ENCODE measurements at regions not wholly inside any gene's neighbourhood (a gene's known extent, or its start where the extent isn't known, plus 50 kb on each side); places are given as distances from the start of the nearest gene placed in this dataset.

GRCh38 chr5:118236108-118236849 is 752.1 kb downstream of the DTWD2 start:
- TF ChIP-seq, protein P1, sequence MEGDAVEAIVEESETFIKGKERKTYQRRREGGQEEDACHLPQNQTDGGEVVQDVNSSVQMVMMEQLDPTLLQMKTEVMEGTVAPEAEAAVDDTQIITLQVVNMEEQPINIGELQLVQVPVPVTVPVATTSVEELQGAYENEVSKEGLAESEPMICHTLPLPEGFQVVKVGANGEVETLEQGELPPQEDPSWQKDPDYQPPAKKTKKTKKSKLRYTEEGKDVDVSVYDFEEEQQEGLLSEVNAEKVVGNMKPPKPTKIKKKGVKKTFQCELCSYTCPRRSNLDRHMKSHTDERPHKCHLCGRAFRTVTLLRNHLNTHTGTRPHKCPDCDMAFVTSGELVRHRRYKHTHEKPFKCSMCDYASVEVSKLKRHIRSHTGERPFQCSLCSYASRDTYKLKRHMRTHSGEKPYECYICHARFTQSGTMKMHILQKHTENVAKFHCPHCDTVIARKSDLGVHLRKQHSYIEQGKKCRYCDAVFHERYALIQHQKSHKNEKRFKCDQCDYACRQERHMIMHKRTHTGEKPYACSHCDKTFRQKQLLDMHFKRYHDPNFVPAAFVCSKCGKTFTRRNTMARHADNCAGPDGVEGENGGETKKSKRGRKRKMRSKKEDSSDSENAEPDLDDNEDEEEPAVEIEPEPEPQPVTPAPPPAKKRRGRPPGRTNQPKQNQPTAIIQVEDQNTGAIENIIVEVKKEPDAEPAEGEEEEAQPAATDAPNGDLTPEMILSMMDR (IDR thresholded peaks at IDR 0.05; ENCODE audit: low read length, missing control alignments), result no peak
- DNase-seq (ENCODE audit: low read depth), result no peak
- H3K4me3 ChIP-seq (replicated peaks; ENCODE audit: low read depth, low read length), result no peak overlapping the region

DNA sequence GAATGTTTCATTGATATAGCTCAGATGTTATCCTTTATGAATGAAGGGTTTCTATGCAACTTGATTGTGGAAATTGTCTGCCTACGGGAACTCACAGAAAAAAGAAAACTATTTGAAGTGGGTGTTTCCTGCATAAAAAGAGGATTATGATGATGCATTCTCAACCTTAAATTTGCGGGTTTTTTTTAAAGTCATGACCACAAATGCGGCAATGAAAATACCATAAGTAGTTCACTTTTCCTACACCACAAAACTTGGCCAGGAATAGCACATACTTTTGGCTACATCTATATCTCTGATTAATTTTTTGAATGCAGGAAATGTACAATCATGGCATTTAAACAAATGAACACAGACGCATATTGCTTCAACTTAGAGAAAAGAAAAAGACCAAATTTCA is 754.7 kb downstream of the DTWD2 start:
- no peak for DNase-seq (ENCODE audit: low read depth)
- TF ChIP-seq, protein P1 (IDR thresholded peaks at IDR 0.05; ENCODE audit: low read length, missing control alignments), result no peak
- no peak overlapping the region for H3K4me3 ChIP-seq (replicated peaks; ENCODE audit: low read depth, low read length)

DNA sequence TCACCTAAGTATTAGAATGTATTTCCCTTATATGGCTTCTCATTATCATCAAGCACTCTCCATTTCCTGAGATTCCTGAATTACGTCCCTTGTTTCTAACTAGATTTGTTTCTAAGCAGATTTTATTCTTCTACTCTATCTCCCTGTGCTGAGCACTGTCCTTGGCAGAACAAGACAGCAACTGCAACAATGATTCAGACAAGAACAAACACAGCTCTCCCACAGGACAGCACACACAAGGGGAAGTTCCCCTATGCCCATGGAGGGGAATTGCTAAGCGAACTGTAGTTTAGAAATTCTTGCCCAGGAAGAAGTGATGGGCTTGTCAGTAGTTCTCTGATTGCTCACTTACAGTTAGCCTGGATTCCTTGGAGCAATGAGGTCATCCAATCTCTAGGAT is 759.9 kb downstream of the DTWD2 start:
- H3K4me3 ChIP-seq (replicated peaks; ENCODE audit: low read depth, low read length), result no peak overlapping the region
- TF ChIP-seq, protein P1 (IDR thresholded peaks at IDR 0.05; ENCODE audit: low read length, missing control alignments), result no peak
- peak; percentile 4 for DNase-seq (ENCODE audit: low read depth)

- TF ChIP-seq, protein P1 (IDR thresholded peaks at IDR 0.05; ENCODE audit: low read length, missing control alignments), result no peak
- peak; percentile 35 for DNase-seq (ENCODE audit: low read depth)
- H3K4me3 ChIP-seq (replicated peaks; ENCODE audit: low read depth, low read length), result no peak overlapping the region
Measured at GRCh38 chr5:118224546-118224945, 763.8 kb downstream of the DTWD2 start.

- no peak for DNase-seq (ENCODE audit: low read depth)
- TF ChIP-seq, protein P1 (IDR thresholded peaks at IDR 0.05; ENCODE audit: low read length, missing control alignments), result no peak
- H3K4me3 ChIP-seq (replicated peaks; ENCODE audit: low read depth, low read length), result no peak overlapping the region
Measured at GRCh38 chr5:118220556-118221195, 767.7 kb downstream of the DTWD2 start.

DNA sequence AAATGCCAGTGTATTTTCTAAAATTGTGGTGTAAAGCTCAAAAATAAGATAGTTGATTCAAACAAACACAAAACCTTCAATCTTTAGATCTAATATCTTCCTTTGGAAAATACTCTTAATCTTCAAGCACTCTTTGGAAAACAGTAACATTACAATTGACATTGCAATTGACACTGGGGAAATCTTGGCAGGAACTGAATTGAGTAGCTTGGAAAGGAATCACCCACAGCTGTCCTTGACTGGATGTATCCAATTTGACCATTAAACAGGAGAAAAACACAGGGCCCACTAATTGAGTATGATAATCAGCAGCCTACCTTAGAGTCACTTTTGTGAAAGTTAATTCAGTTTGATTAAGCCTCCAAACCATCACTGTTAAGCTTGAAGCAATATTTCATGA is 776.7 kb downstream of the DTWD2 start:
- no peak for DNase-seq (ENCODE audit: low read depth)
- TF ChIP-seq, protein P1 (IDR thresholded peaks at IDR 0.05; ENCODE audit: low read length, missing control alignments), result no peak
- H3K4me3 ChIP-seq (replicated peaks; ENCODE audit: low read depth, low read length), result no peak overlapping the region
